ENCODE measurements at regions not wholly inside any gene's neighbourhood (a gene's known extent, or its start where the extent isn't known, plus 50 kb on each side); places are given as distances from the start of the nearest gene placed in this dataset.

GRCh38 chr2:145652036-145652435 lies 1132.1 kb upstream of the ZEB2 start:
- TF ChIP-seq CTCF (IDR thresholded peaks at IDR 0.05) (no peak), POLR2A (IDR thresholded peaks at IDR 0.05) (no peak), POLR2AphosphoS5 (IDR thresholded peaks at IDR 0.05) (no peak)
